Neural cell (in vitro differentiated cells): ENCODE measurements at regions not wholly inside any gene's neighbourhood (a gene's known extent, or its start where the extent isn't known, plus 50 kb on each side); places are given as distances from the start of the nearest gene placed in this dataset.
"Not testable (repeated sequence)": the region's sequence is repeated elsewhere in the genome, so short reads cannot be mapped to it uniquely, and the experiment has no call there.

Experiments used
- H2AFZ ChIP-seq: fragments of 200-600, 300-800 bp; sonication (generic), shearing (Covaris generic); 2 replicates; pipeline ENCODE4 v1.6.0; 2014; ENCODE audit warnings: low read depth, mild to moderate bottlenecking, antibody characterized with exemption, low read length, moderate library complexity
- H3F3A ChIP-seq: fragments of 200-600 bp; shearing (Covaris generic); 2 replicates; pipeline ENCODE4 v1.6.1; 2016; ENCODE audit warnings: mild to moderate bottlenecking, moderate library complexity, mixed read lengths, antibody characterized with exemption, low read length; ENCODE audit not compliant: insufficient read depth, poor library complexity, severe bottlenecking
- H3K27ac ChIP-seq: fragments of 200-600, 300-800 bp; sonication (generic), shearing (Covaris generic); 2 replicates; pipeline ENCODE4 v1.5.1; 2014; ENCODE audit warnings: mild to moderate bottlenecking, low read length, moderate library complexity
- H3K27me3 ChIP-seq: fragments of 300-800, 200-600 bp; sonication (generic), shearing (Covaris generic); 2 replicates; pipeline ENCODE4 v1.6.0; 2014; ENCODE audit warnings: mild to moderate bottlenecking, low read depth, low read length, moderate library complexity; ENCODE audit not compliant: insufficient read depth
- H3K36me3 ChIP-seq: fragments of 300-800, 200-600 bp; sonication (generic), shearing (Covaris generic); 2 replicates; pipeline ENCODE4 v1.5.1; 2014; ENCODE audit warnings: mild to moderate bottlenecking, antibody characterized with exemption, low read length, moderate library complexity; ENCODE audit not compliant: insufficient read depth
- H3K4me2 ChIP-seq: fragments of 300-800, 200-600 bp; sonication (generic), shearing (Covaris generic); 2 replicates; pipeline ENCODE4 v1.6.0; 2014; ENCODE audit warnings: mild to moderate bottlenecking, low read length
- H3K4me3 ChIP-seq: fragments of 300-800, 200-600 bp; sonication (generic), shearing (Covaris generic); 2 replicates; pipeline ENCODE4 v1.5.1; 2014; ENCODE audit warnings: mild to moderate bottlenecking, low read length, moderate library complexity
- H3K79me2 ChIP-seq: fragments of 200-600 bp; shearing (Covaris generic); replicated peaks from 2 replicates; pipeline ENCODE4 v1.6.0; 2014; ENCODE audit warnings: mild to moderate bottlenecking, low read length, moderate library complexity; ENCODE audit not compliant: insufficient read depth
- H3K9ac ChIP-seq: fragments of 300-800, 200-600 bp; sonication (generic), shearing (Covaris generic); 2 replicates; pipeline ENCODE4 v1.6.1; 2016; ENCODE audit warnings: mild to moderate bottlenecking, low read length, mixed read lengths
- H3K9me2 ChIP-seq: fragments of 200-600 bp; shearing (Covaris generic); 2 replicates; pipeline ENCODE4 v1.6.1; 2016; ENCODE audit warnings: mild to moderate bottlenecking, low read length, mixed read lengths; ENCODE audit not compliant: insufficient read depth
- H3K9me3 ChIP-seq: fragments of 200-600, 300-800 bp; sonication (generic), shearing (Covaris generic); 2 replicates; pipeline ENCODE4 v1.6.1; 2016; ENCODE audit warnings: mild to moderate bottlenecking, mixed run types, low read length, moderate library complexity, mixed read lengths
- H4K20me1 ChIP-seq: fragments of 200-600 bp; shearing (Covaris generic); 2 replicates; pipeline ENCODE4 v1.6.1; 2016; ENCODE audit warnings: mild to moderate bottlenecking, mixed run types; ENCODE audit not compliant: insufficient read depth
- EP300 ChIP-seq: fragments of 450-650 bp; conservative IDR thresholded peaks from 2 replicates; pipeline ENCODE4 v1.6.1; 2014; ENCODE audit warnings: antibody characterized with exemption, mild to moderate bottlenecking, moderate library complexity; ENCODE audit not compliant: poor library complexity, severe bottlenecking
- EZH2 ChIP-seq: fragments of 200-600, 300-800 bp; shearing (Covaris generic), sonication (generic); IDR thresholded peaks from 2 replicates; pipeline ENCODE4 v1.6.1; 2014; ENCODE audit warnings: antibody characterized with exemption, low read length, borderline replicate concordance, mild to moderate bottlenecking; ENCODE audit not compliant: insufficient read depth, poor library complexity, severe bottlenecking
- MXI1 ChIP-seq: fragments of 450-650 bp; conservative IDR thresholded peaks from 2 replicates; pipeline ENCODE4 v1.6.1; 2014; ENCODE audit warnings: antibody characterized with exemption, mild to moderate bottlenecking; ENCODE audit not compliant: poor library complexity, severe bottlenecking
- POLR2AphosphoS5 ChIP-seq: IDR thresholded peaks from 2 replicates; pipeline ENCODE4 v1.6.1; 2012
- RAD21 ChIP-seq: fragments of 450-650 bp; conservative IDR thresholded peaks from 2 replicates; pipeline ENCODE4 v1.6.1; 2014; ENCODE audit warnings: antibody characterized with exemption, mild to moderate bottlenecking, moderate library complexity
- REST ChIP-seq: IDR thresholded peaks from 2 replicates; pipeline ENCODE4 v1.6.1; 2012; ENCODE audit warnings: borderline replicate concordance
- SMC3 ChIP-seq: fragments of 450-650 bp; conservative IDR thresholded peaks from 2 replicates; pipeline ENCODE4 v1.6.1; 2014; ENCODE audit warnings: antibody characterized with exemption, mild to moderate bottlenecking, moderate library complexity; ENCODE audit not compliant: poor library complexity
- TAF1 ChIP-seq: IDR thresholded peaks from 2 replicates; pipeline ENCODE4 v1.6.1; 2012; ENCODE audit warnings: low read depth
- TF ChIP-seq, protein P1 (sequence below): fragments of 450-650 bp; IDR thresholded peaks from 2 replicates; pipeline ENCODE4 v1.5.1; 2014; ENCODE audit warnings: antibody characterized with exemption, mild to moderate bottlenecking, moderate library complexity; ENCODE audit not compliant: poor library complexity, severe bottlenecking

GRCh38 chr11:16526947-16527346 lies 170.6 kb upstream of the SOX6 start:
- TF ChIP-seq SMC3 = no peak
- no peak for TF ChIP-seq RAD21
- no peak for TF ChIP-seq MXI1
- TF ChIP-seq, protein P1, sequence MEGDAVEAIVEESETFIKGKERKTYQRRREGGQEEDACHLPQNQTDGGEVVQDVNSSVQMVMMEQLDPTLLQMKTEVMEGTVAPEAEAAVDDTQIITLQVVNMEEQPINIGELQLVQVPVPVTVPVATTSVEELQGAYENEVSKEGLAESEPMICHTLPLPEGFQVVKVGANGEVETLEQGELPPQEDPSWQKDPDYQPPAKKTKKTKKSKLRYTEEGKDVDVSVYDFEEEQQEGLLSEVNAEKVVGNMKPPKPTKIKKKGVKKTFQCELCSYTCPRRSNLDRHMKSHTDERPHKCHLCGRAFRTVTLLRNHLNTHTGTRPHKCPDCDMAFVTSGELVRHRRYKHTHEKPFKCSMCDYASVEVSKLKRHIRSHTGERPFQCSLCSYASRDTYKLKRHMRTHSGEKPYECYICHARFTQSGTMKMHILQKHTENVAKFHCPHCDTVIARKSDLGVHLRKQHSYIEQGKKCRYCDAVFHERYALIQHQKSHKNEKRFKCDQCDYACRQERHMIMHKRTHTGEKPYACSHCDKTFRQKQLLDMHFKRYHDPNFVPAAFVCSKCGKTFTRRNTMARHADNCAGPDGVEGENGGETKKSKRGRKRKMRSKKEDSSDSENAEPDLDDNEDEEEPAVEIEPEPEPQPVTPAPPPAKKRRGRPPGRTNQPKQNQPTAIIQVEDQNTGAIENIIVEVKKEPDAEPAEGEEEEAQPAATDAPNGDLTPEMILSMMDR = no peak
- TF ChIP-seq POLR2AphosphoS5 = no peak
- no peak for TF ChIP-seq TAF1
- TF ChIP-seq EP300 = no peak
- no peak for TF ChIP-seq EZH2
- TF ChIP-seq REST = no peak
- H4K20me1 ChIP-seq = no peaks in the 10 kb centered on the region
- no peak overlapping the region for H3K9ac ChIP-seq
- H3K27ac ChIP-seq = no peak overlapping the region
- H3K79me2 ChIP-seq = peaks cover 19% of the 10 kb centered on the region
- no peaks in the 10 kb centered on the region for H3K9me2 ChIP-seq
- no peak overlapping the region for H3K4me2 ChIP-seq
- H3F3A ChIP-seq = no peaks in the 10 kb centered on the region
- no peaks in the 10 kb centered on the region for H3K27me3 ChIP-seq
- H2AFZ ChIP-seq = no peak overlapping the region
- H3K9me3 ChIP-seq = no peaks in the 10 kb centered on the region
- no peaks in the 10 kb centered on the region for H3K36me3 ChIP-seq
- no peak overlapping the region for H3K4me3 ChIP-seq

DNA sequence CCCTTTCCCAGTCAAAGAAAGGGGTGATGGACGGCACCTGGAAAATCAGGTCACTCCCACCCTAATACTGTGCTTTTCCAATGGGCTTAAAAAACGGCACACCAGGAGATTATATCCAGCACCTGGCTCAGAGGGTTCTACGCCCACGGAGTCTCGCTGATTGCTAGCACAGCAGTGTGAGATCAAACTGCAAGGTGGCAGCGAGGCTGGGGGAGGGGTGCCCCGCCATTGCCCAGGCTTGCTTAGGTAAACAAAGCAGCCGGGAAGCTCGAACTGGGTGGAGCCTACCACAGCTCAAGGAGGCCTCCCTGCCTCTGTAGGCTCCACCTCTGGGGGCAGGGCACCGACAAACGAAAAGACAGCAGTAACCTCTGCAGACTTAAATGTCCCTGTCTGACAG lies 164.4 kb upstream of the SOX6 start:
- not testable (repeated sequence) for H2AFZ ChIP-seq, H3F3A ChIP-seq, H3K9me2 ChIP-seq, H3K9ac ChIP-seq, H3K36me3 ChIP-seq, H3K27ac ChIP-seq, H4K20me1 ChIP-seq, H3K4me3 ChIP-seq, H3K9me3 ChIP-seq, H3K27me3 ChIP-seq, H3K4me2 ChIP-seq, H3K79me2 ChIP-seq

DNA sequence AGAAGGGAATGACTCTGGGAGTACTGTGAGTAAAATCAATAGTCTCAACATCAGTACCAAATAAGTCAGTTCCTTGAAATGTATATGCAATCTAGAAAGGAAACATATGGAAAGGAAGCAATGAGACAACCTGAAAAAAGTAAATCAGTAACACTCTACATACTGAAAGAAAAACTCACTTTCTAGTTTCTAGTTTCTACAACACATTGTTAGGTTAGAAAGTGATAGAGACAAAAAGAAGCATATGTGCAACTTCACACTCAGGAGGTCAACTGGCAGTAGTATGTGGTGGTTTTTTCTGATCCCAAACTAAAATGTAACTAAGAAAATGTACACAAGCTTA lies 156.5 kb upstream of the SOX6 start:
- no peak overlapping the region for H2AFZ ChIP-seq

More for the DNA sequence above, 156.5 kb upstream of the SOX6 start:
- Histone ChIP-seq H3K9me3 (no peaks in the 10 kb centered on the region), H3K27ac (no peak overlapping the region), H4K20me1 (no peaks in the 10 kb centered on the region), H3K79me2 (peaks cover 17% of the 10 kb centered on the region), H3K4me3 (no peak overlapping the region), H3K9me2 (no peaks in the 10 kb centered on the region), H3K36me3 (no peaks in the 10 kb centered on the region), H3K4me2 (no peak overlapping the region), H3F3A (no peaks in the 10 kb centered on the region), H3K27me3 (no peaks in the 10 kb centered on the region), H3K9ac (no peak overlapping the region)
- TF ChIP-seq, protein P1 = no peak
- TF ChIP-seq POLR2AphosphoS5 (no peak), EP300 (no peak), MXI1 (no peak), TAF1 (no peak), SMC3 (no peak), RAD21 (no peak), REST (no peak), EZH2 (no peak)
